Panc1 (cell line): ENCODE measurements at regions not wholly inside any gene's neighbourhood (a gene's known extent, or its start where the extent isn't known, plus 50 kb on each side); places are given as distances from the start of the nearest gene placed in this dataset.

Experiments used
- ATAC-seq: fragments of 200-7000 bp; cut with Tn5 transposase; 2 replicates; pipeline ENCODE4 v1.9.1; 2020; ENCODE audit warnings: mild to moderate bottlenecking, moderate library complexity
- BruUV-seq: library from RNA; stranded (reverse); fragments of 400-500 nt; replicated peaks from 2 replicates; lab custom pipeline; 2021; lab: Mats Ljungman, UMichigan
- CTCF ChIA-PET: fragments of 300-600 bp; sonication (Branson Sonifier 250); formaldehyde crosslinking; loops from one replicate; lab custom pipeline; 2022; ENCODE audit warnings: antibody characterized with exemption; lab: Charles Lee
- POLR2A ChIA-PET: fragments of 300-600 bp; sonication (Branson Sonifier 250); formaldehyde crosslinking; loops from one replicate; lab custom pipeline; 2022; ENCODE audit warnings: antibody characterized with exemption; lab: Charles Lee
- DNase-seq: peaks from one replicate; pipeline ENCODE4 v3.0.0-alpha.2; 2010; ENCODE audit warnings: low read depth, low spot score
- H3K27ac ChIP-seq: 2 replicates; pipeline ENCODE4 v1.5.1; 2011; ENCODE audit warnings: mild to moderate bottlenecking, low read length, inconsistent platforms
- H3K27me3 ChIP-seq: fragments of 200-500 bp; sonication (Bioruptor generic); 2 replicates; pipeline ENCODE4 v1.6.0; 2014; ENCODE audit warnings: low read length, inconsistent platforms; ENCODE audit not compliant: control insufficient read depth, insufficient read depth
- H3K36me3 ChIP-seq: fragments of 200-500 bp; sonication (Bioruptor generic); 2 replicates; pipeline ENCODE4 v1.5.1; 2014; ENCODE audit warnings: inconsistent platforms, mild to moderate bottlenecking, low read length, moderate library complexity; ENCODE audit not compliant: control insufficient read depth, insufficient read depth
- H3K4me1 ChIP-seq: 2 replicates; pipeline ENCODE4 v1.5.1; 2011; ENCODE audit warnings: inconsistent platforms, mild to moderate bottlenecking, low read length, moderate library complexity; ENCODE audit not compliant: control insufficient read depth, insufficient read depth
- H3K4me3 ChIP-seq, 2 experiments: 2 replicates each; pipeline ENCODE4 v1.5.1; 2011 to 2012; ENCODE audit warnings: low read depth in 2 of 2, low read length in 2 of 2, mild to moderate bottlenecking in 2 of 2, inconsistent platforms in 1 of 2, moderate library complexity in 1 of 2
- H3K9me3 ChIP-seq: fragments of 200-500 bp; sonication (Bioruptor generic); 2 replicates; pipeline ENCODE4 v1.5.1; 2014; ENCODE audit warnings: low read depth, mild to moderate bottlenecking, inconsistent platforms, low read length, moderate library complexity; ENCODE audit not compliant: control insufficient read depth, insufficient read depth
- CTCF ChIP-seq: fragments of 450-650 bp; IDR thresholded peaks from 2 replicates; pipeline ENCODE4 v1.5.1; 2017; ENCODE audit warnings: mild to moderate bottlenecking
- POLR2AphosphoS5 ChIP-seq: IDR thresholded peaks from 2 replicates; pipeline ENCODE4 v1.6.1; 2012; ENCODE audit warnings: mild to moderate bottlenecking, low read depth, low read length, moderate library complexity
- SIN3A ChIP-seq: IDR thresholded peaks from 2 replicates; pipeline ENCODE4 v1.6.1; 2012; ENCODE audit warnings: low read depth, mild to moderate bottlenecking, low read length, moderate library complexity, borderline replicate concordance; ENCODE audit not compliant: insufficient read depth
- TCF7L2 ChIP-seq: IDR thresholded peaks from 2 replicates; pipeline ENCODE4 v1.6.1; 2011; ENCODE audit warnings: mild to moderate bottlenecking, low read depth, low read length, inconsistent platforms
- in situ Hi-C: cut with HindIII; loops from 2 replicates; pipeline ENCODE4 v1.10.0; 2016; ENCODE audit warnings: low sequenced_read_pairs, low pct_unique_long_range_greater_than_20kb
- intact Hi-C: fragments of 100-400 bp; cut with micrococcal nuclease; formaldehyde crosslinking; loops from one replicate; pipeline ENCODE4 v1.10.0; 2022; ENCODE audit not compliant: unreplicated experiment
- TF ChIP-seq, protein P1 (sequence below), 2 experiments: IDR thresholded peaks; 2 replicates each; pipeline ENCODE4 v1.6.1; 2011 to 2012; ENCODE audit warnings: low read depth in 2 of 2, control low read depth in 1 of 2, low read length in 1 of 2, mild to moderate bottlenecking in 1 of 2, moderate library complexity in 1 of 2; ENCODE audit not compliant: insufficient read depth in 1 of 2

GRCh38 chr12:83805873-83806272 lies 1106.7 kb downstream of the SLC6A15 start:
- no peak for TF ChIP-seq TCF7L2
- TF ChIP-seq, protein P1, sequence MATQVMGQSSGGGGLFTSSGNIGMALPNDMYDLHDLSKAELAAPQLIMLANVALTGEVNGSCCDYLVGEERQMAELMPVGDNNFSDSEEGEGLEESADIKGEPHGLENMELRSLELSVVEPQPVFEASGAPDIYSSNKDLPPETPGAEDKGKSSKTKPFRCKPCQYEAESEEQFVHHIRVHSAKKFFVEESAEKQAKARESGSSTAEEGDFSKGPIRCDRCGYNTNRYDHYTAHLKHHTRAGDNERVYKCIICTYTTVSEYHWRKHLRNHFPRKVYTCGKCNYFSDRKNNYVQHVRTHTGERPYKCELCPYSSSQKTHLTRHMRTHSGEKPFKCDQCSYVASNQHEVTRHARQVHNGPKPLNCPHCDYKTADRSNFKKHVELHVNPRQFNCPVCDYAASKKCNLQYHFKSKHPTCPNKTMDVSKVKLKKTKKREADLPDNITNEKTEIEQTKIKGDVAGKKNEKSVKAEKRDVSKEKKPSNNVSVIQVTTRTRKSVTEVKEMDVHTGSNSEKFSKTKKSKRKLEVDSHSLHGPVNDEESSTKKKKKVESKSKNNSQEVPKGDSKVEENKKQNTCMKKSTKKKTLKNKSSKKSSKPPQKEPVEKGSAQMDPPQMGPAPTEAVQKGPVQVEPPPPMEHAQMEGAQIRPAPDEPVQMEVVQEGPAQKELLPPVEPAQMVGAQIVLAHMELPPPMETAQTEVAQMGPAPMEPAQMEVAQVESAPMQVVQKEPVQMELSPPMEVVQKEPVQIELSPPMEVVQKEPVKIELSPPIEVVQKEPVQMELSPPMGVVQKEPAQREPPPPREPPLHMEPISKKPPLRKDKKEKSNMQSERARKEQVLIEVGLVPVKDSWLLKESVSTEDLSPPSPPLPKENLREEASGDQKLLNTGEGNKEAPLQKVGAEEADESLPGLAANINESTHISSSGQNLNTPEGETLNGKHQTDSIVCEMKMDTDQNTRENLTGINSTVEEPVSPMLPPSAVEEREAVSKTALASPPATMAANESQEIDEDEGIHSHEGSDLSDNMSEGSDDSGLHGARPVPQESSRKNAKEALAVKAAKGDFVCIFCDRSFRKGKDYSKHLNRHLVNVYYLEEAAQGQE (IDR thresholded peaks at IDR 0.05; ENCODE audit: insufficient read depth in 1 of 2, low read depth in 2 of 2, low read length in 1 of 2) = no peak
- TF ChIP-seq POLR2AphosphoS5 = no peak
- TF ChIP-seq SIN3A = no peak
- TF ChIP-seq CTCF = no peak
- Histone ChIP-seq H3K9me3 (no peaks in the 10 kb centered on the region; the same call in 1 of the 2 replicates), H3K4me3 (no peak overlapping the region), H3K36me3 (no peaks in the 10 kb centered on the region), H3K4me1 (no peaks in the 10 kb centered on the region), H3K27me3 (no peaks in the 10 kb centered on the region), H3K27ac (no peak overlapping the region)
- DNase-seq (no peak), ATAC-seq (no peak)
- in situ Hi-C loops (no loop called here), intact Hi-C loops (no loop called here)
- POLR2A ChIA-PET = no interaction called here
- CTCF ChIA-PET = no interaction called here
- no TSS peak for BruUV-seq

DNA sequence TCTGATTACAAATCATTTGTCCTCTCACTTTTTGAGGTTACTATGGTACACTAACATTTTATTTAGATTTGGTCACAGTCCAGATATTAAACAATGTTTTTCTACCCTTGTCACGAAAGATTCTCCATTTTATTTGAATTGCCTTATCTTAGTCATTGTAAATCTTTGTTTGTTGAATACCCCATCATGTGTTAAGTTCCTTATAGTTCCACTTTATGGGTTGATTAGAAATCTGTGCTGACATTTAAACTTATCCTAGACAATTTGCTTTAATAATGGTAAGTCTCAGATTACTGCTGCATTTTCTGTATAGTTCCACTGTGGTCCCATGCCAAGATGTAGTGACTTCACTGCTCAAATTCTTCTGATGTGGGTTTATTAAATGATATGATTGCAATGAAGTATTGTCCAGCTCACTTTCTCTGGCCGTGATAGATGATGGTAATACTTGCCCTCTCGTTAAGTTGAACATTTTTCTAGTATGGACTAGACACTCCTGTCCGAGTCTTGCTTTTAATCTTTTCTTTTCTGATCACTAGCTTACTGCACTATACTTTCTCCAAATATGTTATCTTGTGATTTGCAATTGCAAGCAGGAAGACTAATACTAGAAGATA lies 1107.3 kb downstream of the SLC6A15 start:
- Histone ChIP-seq H3K4me1 (no peaks in the 10 kb centered on the region), H3K27me3 (no peaks in the 10 kb centered on the region), H3K9me3 (no peaks in the 10 kb centered on the region; the same call in 1 of the 2 replicates), H3K27ac (no peak overlapping the region), H3K4me3 (no peak overlapping the region), H3K36me3 (no peaks in the 10 kb centered on the region)
- in situ Hi-C loops (no loop called here), intact Hi-C loops (no loop called here)
- ChIA-PET CTCF (no interaction called here), POLR2A (interaction anchor here (0.5 kb wide), 1 partner anchor 760 kb away, joined by 4 read pairs; no protein-coding TSS in a partner anchor)
- no TSS peak for BruUV-seq
- TF ChIP-seq, protein P1 (IDR thresholded peaks at IDR 0.05; ENCODE audit: insufficient read depth in 1 of 2, low read depth in 2 of 2, low read length in 1 of 2) = no peak
- TF ChIP-seq TCF7L2 (no peak), CTCF (no peak), POLR2AphosphoS5 (no peak), SIN3A (no peak)
- ATAC-seq (no peak), DNase-seq (no peak)
